Kidney epithelial cell (primary cell): ENCODE measurements at regions not wholly inside any gene's neighbourhood (a gene's known extent, or its start where the extent isn't known, plus 50 kb on each side); places are given as distances from the start of the nearest gene placed in this dataset.
"Not testable (repeated sequence)": the region's sequence is repeated elsewhere in the genome, so short reads cannot be mapped to it uniquely, and the experiment has no call there.

ENCODE experiments used
- DNase-seq: peaks from one replicate; pipeline ENCODE4 v3.0.0-alpha.2; 2010; ENCODE audit warnings: low read depth
- H3K27me3 ChIP-seq: 2 replicates; pipeline ENCODE4 v1.6.0; 2011; ENCODE audit warnings: low read length; ENCODE audit not compliant: control insufficient read depth, insufficient read depth
- H3K36me3 ChIP-seq: 2 replicates; pipeline ENCODE4 v1.5.1; 2011; ENCODE audit warnings: low read length; ENCODE audit not compliant: control insufficient read depth, insufficient read depth
- H3K4me3 ChIP-seq: 2 replicates; pipeline ENCODE4 v1.5.1; 2011; ENCODE audit warnings: low read depth, mild to moderate bottlenecking, control low read depth, low read length
- TF ChIP-seq, protein P1 (sequence below): IDR thresholded peaks from 2 replicates; pipeline ENCODE4 v1.5.1; 2011; ENCODE audit warnings: mild to moderate bottlenecking, moderate library complexity, low read length, control low read depth, inconsistent platforms; ENCODE audit not compliant: insufficient read depth, poor library complexity, severe bottlenecking

DNA sequence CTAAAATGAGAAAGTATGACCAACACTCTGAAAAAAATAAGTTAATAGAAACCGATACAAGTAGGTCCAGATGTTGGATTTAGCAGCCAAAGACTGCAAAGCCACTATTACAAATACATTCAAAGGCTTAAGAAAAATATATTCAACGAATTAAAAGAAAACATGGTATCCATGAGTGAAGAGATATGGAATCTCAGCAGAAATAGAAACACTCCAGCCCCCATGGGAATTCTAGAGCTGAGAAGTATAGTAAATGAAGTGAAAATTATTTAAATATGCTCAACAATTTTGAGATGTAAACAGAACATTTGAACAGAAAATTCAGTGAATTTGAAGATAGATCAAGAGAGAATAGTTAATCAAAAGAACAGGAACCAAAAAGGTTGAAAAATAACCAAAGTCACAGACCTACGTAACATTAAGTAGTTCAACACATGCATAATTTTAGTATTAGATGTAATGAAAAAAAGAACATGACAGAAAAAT lies 72.0 kb upstream of the WIPF3 start:
- TF ChIP-seq, protein P1, sequence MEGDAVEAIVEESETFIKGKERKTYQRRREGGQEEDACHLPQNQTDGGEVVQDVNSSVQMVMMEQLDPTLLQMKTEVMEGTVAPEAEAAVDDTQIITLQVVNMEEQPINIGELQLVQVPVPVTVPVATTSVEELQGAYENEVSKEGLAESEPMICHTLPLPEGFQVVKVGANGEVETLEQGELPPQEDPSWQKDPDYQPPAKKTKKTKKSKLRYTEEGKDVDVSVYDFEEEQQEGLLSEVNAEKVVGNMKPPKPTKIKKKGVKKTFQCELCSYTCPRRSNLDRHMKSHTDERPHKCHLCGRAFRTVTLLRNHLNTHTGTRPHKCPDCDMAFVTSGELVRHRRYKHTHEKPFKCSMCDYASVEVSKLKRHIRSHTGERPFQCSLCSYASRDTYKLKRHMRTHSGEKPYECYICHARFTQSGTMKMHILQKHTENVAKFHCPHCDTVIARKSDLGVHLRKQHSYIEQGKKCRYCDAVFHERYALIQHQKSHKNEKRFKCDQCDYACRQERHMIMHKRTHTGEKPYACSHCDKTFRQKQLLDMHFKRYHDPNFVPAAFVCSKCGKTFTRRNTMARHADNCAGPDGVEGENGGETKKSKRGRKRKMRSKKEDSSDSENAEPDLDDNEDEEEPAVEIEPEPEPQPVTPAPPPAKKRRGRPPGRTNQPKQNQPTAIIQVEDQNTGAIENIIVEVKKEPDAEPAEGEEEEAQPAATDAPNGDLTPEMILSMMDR = no peak
- Histone ChIP-seq H3K4me3 (no peak overlapping the region), H3K27me3 (no peaks in the 10 kb centered on the region), H3K36me3 (no peaks in the 10 kb centered on the region)
- DNase-seq = no peak

DNA sequence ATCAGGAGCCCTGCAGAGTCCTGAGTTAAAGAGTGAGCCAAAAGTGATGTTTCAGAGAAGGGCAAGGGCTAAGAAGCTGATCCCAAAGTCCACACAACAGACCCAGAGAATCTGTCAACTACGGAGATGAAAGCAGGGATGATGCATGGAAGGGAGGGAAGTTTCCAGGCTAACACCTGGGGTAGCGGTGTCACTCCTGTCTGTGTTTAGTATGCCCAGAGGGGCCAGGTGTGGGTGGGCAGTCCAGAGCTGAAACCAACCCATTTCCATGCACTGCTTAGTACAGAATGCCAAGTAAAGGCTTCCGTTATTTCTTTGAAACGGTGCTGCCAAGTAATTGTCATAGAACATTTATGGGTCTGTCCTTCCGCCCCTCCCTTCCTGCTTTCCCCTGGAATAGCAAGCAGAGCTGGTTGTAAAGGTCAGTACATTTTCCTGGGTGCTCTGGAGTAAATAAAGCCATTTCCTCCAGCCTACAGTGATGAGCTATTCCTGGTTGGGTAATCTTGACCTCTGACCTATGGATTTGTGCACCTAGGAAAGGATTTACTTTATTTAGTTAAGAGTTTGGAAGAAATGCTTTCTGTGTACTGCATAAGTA lies 58.6 kb upstream of the WIPF3 start:
- not testable (repeated sequence) for DNase-seq

DNA sequence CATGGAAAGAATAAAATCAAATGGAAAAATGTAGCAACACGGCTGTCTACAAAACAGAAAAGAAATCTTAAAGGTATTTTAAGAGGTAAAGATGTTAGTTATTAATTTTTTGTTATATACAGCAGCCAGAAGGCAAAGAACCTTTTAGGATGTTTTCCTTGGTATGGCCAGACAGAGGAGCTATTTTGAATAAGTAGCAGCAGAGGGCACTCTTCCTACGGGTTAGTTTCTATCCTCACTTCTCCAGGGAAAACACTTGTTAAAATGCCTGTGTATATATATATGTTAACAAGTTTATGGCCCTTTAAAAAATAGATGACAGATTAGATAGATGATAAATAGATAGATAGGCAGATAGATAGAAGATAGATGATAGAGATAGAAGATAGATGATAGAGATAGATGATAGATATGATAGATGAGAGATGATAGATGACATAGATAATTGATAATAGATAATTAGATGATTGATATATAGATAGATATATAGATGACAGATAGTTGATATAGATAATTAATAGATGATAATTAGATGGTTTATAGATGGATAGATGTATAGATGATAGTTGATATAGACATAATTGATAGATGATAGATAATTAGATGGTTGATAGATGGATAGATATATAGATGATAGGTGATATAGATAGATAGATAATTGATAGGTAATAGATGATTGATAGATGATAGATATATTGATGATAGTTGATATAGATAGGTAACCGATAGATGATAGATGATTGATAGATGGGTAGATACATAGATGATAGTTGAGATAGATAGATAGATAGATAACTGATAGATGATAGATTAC lies 57.8 kb upstream of the WIPF3 start:
- TF ChIP-seq, protein P1 = peak; percentile 67
- no peak overlapping the region for H3K4me3 ChIP-seq
- DNase-seq = no peak
- no peaks in the 10 kb centered on the region for H3K36me3 ChIP-seq
- H3K27me3 ChIP-seq = no peaks in the 10 kb centered on the region

More for the DNA sequence above, 58.6 kb upstream of the WIPF3 start:
- H3K36me3 ChIP-seq, H3K4me3 ChIP-seq, H3K27me3 ChIP-seq: not testable (repeated sequence)

DNA sequence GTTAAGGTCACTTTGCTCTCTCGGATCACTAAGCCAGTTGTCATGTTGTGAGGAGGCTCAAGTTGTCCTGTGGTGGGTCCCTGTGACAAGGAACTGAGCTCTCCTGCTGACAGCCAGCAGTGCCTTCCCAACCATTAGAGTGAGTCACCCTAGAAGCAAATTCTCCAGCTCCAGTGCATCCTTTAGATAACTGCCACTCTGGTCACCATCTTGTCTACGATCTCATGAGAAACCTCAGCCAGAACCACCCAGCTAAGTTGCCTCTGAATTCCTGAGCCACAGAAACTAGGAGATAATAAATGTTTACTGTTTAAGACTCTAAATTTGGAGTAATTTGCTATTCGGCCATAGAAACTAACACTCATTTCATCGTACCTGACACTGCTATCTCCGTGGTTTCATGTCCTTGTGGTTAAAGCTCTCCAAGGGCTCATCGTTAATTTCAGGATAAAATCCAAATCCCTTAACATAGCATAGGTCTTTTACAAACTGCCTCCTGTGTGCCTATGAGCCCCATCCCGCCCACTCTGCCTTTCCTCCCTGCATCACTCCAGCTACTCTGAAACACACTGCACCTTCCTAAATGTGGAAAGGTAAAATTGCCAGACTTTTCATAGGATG lies 56.5 kb upstream of the WIPF3 start:
- H3K36me3 ChIP-seq = no peaks in the 10 kb centered on the region
- no peak for DNase-seq

DNA sequence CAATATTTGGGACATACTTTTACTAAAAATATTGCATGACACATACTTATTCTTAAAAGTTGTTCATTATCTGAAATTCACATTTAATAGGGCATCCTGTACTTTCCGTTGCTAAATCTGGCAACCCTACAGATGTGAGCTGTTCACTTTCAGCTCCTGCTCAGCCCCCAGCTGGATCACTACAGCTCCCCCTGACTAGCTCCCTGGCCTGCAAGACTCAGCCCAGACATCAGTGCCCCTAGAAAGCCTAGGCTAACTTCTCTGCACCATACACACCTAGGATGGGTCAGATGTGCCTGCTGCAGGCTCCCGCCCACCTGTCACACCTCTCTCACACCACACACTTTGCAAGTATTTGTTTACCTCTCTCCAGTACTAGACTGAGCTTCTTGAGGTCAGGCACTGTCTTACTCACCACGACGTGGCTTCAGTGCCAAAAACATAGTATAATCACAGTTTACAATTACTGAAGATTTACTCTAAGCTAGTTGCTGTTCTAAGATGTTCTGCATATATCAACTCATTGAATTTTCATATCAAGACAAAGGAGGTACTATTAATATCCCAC lies 55.9 kb upstream of the WIPF3 start:
- H3K4me3 ChIP-seq, H3K36me3 ChIP-seq, DNase-seq, H3K27me3 ChIP-seq: not testable (repeated sequence)

More for the DNA sequence above, 56.5 kb upstream of the WIPF3 start:
- Histone ChIP-seq H3K27me3 (no peaks in the 10 kb centered on the region), H3K4me3 (no peak overlapping the region)
- TF ChIP-seq, protein P1 = no peak

DNA sequence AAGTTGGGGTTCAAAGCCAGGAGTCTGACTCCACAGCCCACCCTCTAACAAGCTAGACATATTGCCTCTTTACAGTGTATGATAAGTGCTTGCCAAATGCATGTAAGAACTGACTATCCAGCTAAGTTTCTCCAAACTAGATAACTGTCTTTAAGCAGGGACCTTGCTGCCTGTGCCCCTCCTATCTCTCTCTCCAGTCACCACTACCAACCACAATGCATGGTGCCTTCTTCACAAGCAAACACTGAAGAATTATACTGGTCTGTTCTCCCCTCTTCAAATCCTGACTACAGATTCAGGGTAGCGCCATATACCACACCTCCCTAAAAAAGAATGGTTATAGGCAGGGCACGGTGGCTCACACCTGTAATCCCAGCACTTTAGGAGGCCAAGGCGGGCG lies 55.3 kb upstream of the WIPF3 start:
- H3K4me3 ChIP-seq, H3K27me3 ChIP-seq, H3K36me3 ChIP-seq, DNase-seq: not testable (repeated sequence)

DNA sequence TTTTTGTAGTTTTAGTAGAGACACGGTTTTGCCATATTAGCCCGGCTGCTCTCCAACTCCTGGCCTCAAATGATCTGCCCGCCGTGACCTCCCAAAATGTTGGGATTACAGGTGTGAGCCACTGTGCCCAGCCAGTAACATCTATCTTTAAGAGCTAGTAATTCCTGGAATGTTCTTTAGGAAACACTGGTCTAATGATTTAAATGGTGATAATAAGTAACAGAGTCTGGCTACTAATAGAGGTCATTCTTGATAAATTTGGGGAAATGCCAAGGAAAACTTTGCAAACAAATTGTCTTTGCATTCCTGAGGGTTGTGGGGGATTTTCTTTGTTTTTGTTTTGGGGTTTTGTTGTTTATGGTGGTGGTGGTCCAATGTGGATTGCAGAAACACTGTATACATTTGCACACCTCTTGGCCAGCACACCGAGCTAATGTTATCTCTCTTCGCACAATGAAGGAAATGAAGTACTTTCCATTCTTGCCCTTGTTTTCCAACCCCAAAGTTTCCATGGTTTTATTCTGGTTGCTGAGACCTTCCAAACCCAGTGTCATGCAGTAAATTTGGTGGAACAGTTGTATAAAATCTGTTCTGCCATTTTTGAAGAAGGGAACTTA lies 51.3 kb upstream of the WIPF3 start:
- no peak overlapping the region for H3K4me3 ChIP-seq
- H3K36me3 ChIP-seq = no peaks in the 10 kb centered on the region
- TF ChIP-seq, protein P1 = no peak
- no peak for DNase-seq
- H3K27me3 ChIP-seq = no peaks in the 10 kb centered on the region
